Hepatocyte (in vitro differentiated cells): ENCODE measurements at regions not wholly inside any gene's neighbourhood (a gene's known extent, or its start where the extent isn't known, plus 50 kb on each side); places are given as distances from the start of the nearest gene placed in this dataset.

ENCODE experiments used
- CTCF ChIP-seq: fragments of 200-600 bp; sonication (generic); IDR thresholded peaks from 2 replicates; pipeline ENCODE4 v1.5.1; 2016; ENCODE audit warnings: antibody characterized with exemption, mild to moderate bottlenecking; ENCODE audit not compliant: poor library complexity
- EZH2 ChIP-seq: fragments of 200-600 bp; sonication (generic); IDR thresholded peaks from 2 replicates; pipeline ENCODE4 v1.6.1; 2016; ENCODE audit warnings: antibody characterized with exemption, mild to moderate bottlenecking, borderline replicate concordance
- EZH2phosphoT487 ChIP-seq: fragments of 200-600 bp; sonication (generic); IDR thresholded peaks from one replicate; pipeline ENCODE4 v1.6.1; 2018; ENCODE audit warnings: antibody characterized with exemption, mild to moderate bottlenecking, low read depth, moderate library complexity; ENCODE audit not compliant: unreplicated experiment, severe bottlenecking

GRCh38 chr5:32865475-32865874 is 154.4 kb downstream of the NPR3 start:
- TF ChIP-seq EZH2phosphoT487 (no peak), EZH2 (no peak), CTCF (no peak)
